ENCODE measurements at regions not wholly inside any gene's neighbourhood (a gene's known extent, or its start where the extent isn't known, plus 50 kb on each side); places are given as distances from the start of the nearest gene placed in this dataset.

DNA sequence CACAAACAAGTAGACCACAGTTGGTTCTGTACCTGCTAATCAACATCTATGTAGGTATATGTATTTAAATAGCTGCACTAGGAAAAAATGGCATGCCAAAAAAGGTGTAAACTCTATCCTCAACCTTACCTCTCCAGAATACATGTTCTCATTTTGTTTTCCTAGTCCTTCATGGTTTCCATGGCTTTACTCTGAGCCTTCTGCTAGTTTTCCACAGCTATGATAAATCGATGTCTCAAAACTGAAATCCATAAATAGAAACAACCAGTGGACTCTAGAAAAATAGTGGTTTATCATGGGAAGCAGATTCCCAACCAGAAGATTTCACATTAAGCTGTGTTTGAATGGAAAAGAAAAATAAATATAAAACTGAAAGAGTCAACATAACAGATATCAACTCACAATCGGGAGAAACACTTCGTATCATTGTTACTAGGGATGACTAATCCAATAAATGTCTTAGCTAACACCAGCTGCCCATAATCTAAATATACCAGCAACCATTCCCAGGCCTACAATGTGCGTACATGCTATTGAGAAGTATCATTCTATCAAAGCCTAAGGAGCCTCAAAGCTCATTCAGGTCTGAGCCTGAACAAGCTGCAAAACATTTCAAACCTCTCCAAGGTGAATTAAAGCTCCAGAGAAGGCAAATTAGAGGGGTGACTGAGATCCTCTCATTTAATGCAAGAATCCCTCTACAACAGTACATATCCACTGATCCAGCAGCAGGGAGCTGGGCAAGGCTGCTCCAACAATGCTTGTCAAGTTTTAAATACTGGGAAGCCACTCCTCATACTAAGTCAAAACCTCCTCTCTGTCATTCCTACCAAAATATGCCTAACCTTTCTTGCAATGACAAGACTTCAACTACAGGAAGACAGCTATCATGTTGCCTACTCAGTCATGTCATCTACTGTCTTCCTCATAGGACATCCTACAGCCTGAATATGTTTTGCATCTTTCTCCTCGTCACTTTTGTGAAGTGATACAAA lies 90.2 kb downstream of the KCTD12 start:
- TF ChIP-seq, protein P1, sequence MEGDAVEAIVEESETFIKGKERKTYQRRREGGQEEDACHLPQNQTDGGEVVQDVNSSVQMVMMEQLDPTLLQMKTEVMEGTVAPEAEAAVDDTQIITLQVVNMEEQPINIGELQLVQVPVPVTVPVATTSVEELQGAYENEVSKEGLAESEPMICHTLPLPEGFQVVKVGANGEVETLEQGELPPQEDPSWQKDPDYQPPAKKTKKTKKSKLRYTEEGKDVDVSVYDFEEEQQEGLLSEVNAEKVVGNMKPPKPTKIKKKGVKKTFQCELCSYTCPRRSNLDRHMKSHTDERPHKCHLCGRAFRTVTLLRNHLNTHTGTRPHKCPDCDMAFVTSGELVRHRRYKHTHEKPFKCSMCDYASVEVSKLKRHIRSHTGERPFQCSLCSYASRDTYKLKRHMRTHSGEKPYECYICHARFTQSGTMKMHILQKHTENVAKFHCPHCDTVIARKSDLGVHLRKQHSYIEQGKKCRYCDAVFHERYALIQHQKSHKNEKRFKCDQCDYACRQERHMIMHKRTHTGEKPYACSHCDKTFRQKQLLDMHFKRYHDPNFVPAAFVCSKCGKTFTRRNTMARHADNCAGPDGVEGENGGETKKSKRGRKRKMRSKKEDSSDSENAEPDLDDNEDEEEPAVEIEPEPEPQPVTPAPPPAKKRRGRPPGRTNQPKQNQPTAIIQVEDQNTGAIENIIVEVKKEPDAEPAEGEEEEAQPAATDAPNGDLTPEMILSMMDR (IDR thresholded peaks at IDR 0.05; ENCODE audit: unreplicated experiment), result no peak
- Mint-ChIP-seq H3K27ac (no peak overlapping the region), H3K36me3 (no peaks in the 10 kb centered on the region), H3K4me3 (no peak overlapping the region), H3K27me3 (ENCODE audit: low read depth) (no peaks in the 10 kb centered on the region), H3K4me1 (peaks cover 19% of the 10 kb centered on the region), H3K9me3 (no peaks in the 10 kb centered on the region)
- no peak for DNase-seq (ENCODE audit: low spot score in 2 of 2, unreplicated experiment in 2 of 2)

DNA sequence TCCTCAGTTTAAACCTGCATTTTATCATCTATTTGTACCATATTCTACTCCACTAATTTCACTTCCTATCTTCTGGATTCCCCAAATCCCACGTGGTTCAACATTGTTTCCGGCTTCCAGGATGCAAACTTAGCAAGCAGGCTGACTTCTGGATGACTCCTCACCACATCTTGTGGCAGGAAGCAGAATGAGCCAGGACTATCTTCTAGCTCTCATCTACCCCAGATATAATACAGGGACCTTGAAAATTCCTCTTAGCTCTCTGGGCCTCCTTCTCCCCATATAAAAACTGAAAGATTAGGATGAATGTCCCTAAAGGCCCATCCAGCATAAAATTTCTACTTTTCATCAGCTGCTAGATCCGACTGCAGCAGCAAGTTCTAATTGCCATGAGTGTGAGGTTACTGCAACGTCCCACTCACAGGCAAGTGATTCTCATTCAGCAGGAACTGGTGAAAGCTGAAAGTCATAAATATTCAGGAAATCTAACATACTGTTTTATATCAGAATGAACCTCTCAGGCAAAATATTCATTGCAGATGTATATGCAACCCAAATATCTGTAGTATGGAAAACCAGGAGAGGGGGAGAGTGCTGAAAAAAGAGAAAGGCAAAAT lies 93.4 kb downstream of the KCTD12 start:
- no peaks in the 10 kb centered on the region for H3K9me3 Mint-ChIP-seq
- no peaks in the 10 kb centered on the region for H3K36me3 Mint-ChIP-seq
- peak overlapping the region; percentile 36 for H3K27ac Mint-ChIP-seq
- H3K27me3 Mint-ChIP-seq (ENCODE audit: low read depth), result no peaks in the 10 kb centered on the region
- peaks cover 25% of the 10 kb centered on the region for H3K4me1 Mint-ChIP-seq
- no peak overlapping the region for H3K4me3 Mint-ChIP-seq
- no peak for DNase-seq (ENCODE audit: low spot score in 2 of 2, unreplicated experiment in 2 of 2)
- TF ChIP-seq, protein P1 (IDR thresholded peaks at IDR 0.05; ENCODE audit: unreplicated experiment), result no peak

DNA sequence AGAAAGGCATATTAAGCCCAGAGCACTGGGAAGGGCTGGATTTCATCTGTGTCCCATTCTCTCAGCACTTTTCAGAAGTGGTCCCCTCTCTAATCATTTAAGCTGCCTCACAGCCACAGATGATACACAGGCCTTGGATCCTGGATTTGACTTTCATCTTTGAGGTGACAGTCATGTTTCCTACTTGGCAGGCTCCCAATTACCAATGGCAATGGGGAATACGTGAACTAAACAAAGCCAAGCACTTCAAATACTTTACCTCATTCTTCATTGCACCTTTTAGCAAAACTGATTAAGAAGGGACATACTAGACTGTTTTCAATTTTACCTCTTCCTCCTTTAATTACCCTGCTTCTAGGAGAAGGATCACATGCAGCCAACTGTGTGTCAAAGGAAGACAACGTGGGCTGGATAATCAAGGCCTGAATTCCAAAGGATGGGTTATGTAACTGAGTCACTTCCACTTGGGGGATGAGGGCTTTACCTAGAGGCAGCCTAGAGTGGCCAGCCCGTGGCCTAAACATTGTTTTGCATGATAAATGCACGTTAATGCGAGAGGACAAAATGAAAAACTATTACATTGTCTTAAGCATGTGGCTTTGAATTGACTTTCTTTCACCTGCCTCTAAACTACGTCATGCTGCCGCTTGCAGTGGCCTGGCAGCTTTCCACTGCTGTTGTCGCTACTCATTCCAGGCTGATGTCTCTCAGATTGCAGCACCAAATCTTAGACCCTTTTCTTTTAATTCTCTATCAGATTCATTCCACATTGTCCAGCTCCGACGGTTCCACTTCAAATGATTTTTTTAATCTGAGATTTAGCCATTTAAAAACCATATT lies 95.0 kb downstream of the KCTD12 start:
- TF ChIP-seq, protein P1 (IDR thresholded peaks at IDR 0.05; ENCODE audit: unreplicated experiment), result no peak
- DNase-seq (ENCODE audit: low spot score in 2 of 2, unreplicated experiment in 2 of 2), result no peak
- Mint-ChIP-seq H3K4me3 (no peak overlapping the region), H3K36me3 (no peaks in the 10 kb centered on the region), H3K27me3 (ENCODE audit: low read depth) (no peaks in the 10 kb centered on the region), H3K27ac (peak overlapping the region; percentile 55), H3K4me1 (peaks cover 25% of the 10 kb centered on the region), H3K9me3 (peaks cover 8% of the 10 kb centered on the region)

DNA sequence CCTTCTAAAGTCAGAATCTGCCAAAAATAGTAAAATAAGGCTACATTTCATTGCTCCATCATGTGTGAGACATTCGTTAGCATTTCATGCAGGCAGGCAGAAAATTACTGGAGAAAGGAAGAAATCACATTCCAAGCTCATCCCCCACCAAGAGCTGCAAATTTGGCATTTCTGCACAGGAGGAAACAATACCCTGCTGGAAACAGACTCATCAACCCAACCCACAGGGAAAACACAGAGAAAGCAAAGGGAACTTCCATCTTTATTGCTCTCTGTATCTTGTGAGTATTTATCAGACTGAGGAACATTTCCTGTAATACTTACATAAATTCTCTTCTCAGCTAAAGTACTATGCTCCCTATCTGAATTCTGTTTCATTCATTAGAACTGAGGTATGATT lies 95.7 kb downstream of the KCTD12 start:
- Mint-ChIP-seq H3K36me3 (no peaks in the 10 kb centered on the region), H3K9me3 (peaks cover 15% of the 10 kb centered on the region), H3K27me3 (ENCODE audit: low read depth) (no peaks in the 10 kb centered on the region), H3K27ac (peak overlapping the region; percentile 55), H3K4me1 (peaks cover 23% of the 10 kb centered on the region), H3K4me3 (no peak overlapping the region)
- TF ChIP-seq, protein P1 (IDR thresholded peaks at IDR 0.05; ENCODE audit: unreplicated experiment), result no peak
- DNase-seq (ENCODE audit: low spot score in 2 of 2, unreplicated experiment in 2 of 2), result no peak

DNA sequence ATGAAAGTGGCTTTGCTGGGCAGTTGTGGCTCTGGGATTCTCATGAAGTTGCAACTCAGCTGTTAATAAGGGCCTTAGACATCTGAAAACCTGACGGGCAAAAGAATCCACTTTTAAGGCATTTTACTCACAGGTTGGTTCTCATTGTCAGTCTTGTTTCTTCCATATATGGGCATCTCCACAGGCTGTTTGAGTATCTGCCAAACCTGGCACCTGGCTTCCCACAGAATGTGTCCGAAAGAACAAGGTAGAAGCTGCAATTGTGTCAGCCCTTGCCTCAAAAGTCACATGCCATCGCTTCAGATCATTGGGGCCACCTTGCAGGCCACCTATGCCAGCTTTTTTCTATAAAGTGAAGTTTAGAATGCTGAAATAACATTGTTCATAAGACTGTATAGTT lies 102.4 kb downstream of the KCTD12 start:
- Mint-ChIP-seq H3K4me1 (peaks cover 12% of the 10 kb centered on the region), H3K27ac (no peak overlapping the region), H3K4me3 (no peak overlapping the region), H3K27me3 (ENCODE audit: low read depth) (no peaks in the 10 kb centered on the region), H3K9me3 (peaks cover 28% of the 10 kb centered on the region), H3K36me3 (no peaks in the 10 kb centered on the region)
- TF ChIP-seq, protein P1 (IDR thresholded peaks at IDR 0.05; ENCODE audit: unreplicated experiment), result no peak
- no peak for DNase-seq (ENCODE audit: low spot score in 2 of 2, unreplicated experiment in 2 of 2)
